GM21717 (cell line): ENCODE measurements at regions not wholly inside any gene's neighbourhood (a gene's known extent, or its start where the extent isn't known, plus 50 kb on each side); places are given as distances from the start of the nearest gene placed in this dataset.

Experiments
- ATAC-seq: cut with Tn5 transposase; IDR thresholded peaks from one replicate; pipeline ENCODE4 v1.9.1; 2021; ENCODE audit warnings: mild to moderate bottlenecking, moderate library complexity; ENCODE audit not compliant: unreplicated experiment

- ATAC-seq: no peak
These were observed 323.9 kb upstream of the SOX11 start for GRCh38 chr2:5368263-5368662.

DNA sequence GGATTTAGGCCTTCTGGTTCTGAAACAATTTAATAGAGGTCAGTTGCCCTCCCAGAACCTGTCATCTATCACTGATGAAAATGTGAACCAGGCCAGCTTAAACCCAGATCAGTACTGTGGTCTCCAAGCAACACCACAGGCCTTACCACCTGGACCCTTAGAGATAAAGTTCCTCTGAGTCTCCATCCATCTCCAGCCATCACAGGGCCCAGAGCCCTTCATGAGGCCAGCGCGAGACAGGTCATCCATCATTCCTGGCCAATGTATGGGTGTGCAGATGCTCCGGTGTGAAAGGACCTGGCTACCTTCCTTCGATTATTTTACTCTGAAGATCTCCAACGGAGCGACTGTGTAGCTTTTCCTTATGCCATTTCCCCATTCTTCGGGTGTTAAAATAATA is 322.7 kb upstream of the SOX11 start:
- ATAC-seq: no peak

- ATAC-seq: no peak
These were observed 322.0 kb upstream of the SOX11 start for GRCh38 chr2:5370158-5370557.

DNA sequence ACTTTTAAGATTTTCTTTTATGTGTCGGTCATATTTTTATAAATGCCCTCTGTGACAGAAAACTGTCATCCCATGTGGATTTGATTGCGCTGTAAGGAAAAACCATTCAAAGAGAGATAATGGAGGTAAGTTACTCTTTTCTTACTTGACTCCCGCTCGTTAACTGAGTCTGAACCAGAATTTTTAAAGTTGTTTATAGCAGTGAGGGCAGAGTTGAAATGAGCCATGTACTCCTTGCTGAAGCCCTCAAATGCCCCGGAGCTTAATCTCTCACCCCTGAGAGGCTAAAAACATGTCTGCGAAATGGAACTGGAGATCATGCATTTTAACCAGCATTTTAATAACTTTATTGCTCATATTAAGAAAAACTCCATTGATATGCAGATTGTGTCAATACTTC is 320.0 kb upstream of the SOX11 start:
- no peak for ATAC-seq

- no peak for ATAC-seq
These were observed 319.0 kb upstream of the SOX11 start for GRCh38 chr2:5373200-5373599.

DNA sequence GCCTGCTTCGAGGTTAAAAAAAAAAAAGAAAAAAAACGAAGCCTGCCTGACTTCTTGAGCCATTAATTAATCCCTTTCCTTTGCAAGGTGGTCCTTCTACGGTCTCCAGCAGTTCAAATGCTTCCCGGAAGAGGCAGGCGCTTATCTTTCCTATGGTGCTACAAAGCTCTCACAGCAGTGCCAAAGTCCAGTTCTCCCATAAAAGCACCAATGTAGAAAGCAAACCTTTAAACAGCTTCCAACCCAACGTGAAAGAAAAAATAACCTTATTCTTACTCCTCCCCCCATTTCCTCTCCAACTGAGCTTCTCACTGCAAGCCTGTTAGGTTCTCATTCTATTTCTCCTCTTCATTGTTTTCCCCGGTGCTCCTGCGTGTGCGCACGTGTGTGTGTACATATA is 317.4 kb upstream of the SOX11 start:
- no peak for ATAC-seq

DNA sequence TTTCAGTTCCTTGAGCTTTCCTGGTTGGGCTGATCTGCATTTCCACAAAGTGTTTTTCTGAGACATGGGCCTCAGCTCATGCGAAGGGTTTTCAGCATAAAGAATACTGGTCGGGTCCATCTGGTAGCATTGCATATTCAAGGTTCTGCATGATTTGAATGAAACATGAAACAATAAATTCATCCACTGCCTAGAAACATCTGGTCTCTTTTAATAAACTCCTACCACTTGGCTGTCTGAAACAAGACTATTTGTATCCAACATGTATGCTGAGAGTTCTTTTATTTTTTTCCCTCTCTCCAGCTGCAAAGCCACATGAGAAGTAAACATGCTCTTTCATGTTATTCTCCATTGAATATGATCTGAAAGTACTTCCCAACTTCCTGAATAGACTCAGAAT is 314.9 kb upstream of the SOX11 start:
- ATAC-seq: no peak

DNA sequence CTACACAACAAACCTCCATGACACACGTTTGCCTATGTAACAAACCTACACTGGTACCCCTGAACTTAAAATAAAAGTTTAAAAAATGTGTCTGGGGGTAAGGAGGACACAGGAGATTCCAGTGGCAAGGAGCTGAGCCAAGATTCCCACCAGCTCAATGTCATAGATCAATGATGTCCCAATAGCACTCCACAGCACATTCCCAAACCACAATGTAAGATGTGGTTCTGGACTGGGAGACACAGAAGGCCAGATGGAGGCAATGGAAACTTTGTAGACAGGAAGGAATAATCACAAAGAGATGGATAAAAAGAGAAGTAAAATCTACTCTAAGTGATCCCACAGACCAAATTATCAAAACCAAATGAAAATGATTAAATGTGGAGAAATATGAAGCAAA is 312.4 kb upstream of the SOX11 start:
- no peak for ATAC-seq

- no peak for ATAC-seq
These were observed 306.6 kb upstream of the SOX11 start for GRCh38 chr2:5385596-5385995.

DNA sequence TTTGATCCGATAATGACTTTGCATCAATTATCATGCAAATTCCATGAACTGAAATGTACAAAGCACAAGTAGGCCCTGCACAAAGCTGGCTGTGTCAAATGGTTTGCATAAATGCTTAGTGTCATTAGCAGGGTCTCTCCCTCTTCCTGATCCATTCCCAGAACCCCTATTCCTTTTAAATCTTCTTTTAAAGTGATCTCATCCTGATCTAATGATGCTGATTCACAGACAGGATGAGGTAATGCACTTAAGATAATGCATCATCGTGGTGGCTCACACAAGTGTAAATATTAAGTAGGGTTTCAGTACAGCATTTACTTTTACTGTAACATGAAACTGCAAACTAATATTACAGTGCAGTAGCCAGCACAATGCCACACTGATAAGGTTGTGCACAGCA is 304.8 kb upstream of the SOX11 start:
- no peak for ATAC-seq

GRCh38 chr2:5389740-5390139 is 302.4 kb upstream of the SOX11 start:
- no peak for ATAC-seq

DNA sequence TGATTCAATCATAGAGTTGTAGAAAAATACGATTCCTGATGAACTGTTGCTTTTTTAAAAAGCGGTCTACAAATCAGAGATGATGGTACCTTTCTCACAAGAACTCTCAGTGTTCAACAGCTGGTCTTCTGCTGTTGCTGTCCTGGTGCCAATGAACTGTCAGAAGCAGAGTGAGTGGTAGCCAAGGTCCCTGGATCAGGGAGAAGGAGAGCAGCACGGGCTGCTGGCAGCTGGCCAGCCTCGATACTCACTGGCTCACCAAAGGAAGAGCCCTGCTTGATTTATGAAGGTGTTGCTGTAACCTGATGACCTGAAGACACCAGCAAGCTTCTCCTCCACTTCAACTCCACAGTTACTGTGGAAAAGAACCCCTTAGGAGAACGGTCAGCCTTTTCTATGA is 300.8 kb upstream of the SOX11 start:
- ATAC-seq: no peak

GRCh38 chr2:5392658-5393057 is 299.5 kb upstream of the SOX11 start:
- ATAC-seq: no peak

DNA sequence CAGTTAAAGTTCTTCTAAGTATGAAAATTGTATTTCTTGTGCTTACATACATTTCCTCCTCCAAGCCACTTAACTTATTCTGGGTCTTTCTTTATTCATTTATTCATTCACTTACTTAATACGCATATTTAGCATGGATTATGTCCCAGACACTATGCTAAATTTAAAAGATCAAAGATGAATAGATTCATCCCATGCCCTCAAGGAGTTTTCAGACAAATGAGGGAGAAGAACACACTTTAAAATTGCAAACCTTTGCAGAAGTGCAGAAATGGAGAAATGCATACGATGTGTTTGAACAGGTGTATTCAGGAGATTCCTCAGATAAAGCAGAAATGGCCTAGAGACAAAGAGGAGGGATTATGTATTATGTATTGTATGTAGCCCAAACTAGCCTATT is 298.7 kb upstream of the SOX11 start:
- no peak for ATAC-seq

DNA sequence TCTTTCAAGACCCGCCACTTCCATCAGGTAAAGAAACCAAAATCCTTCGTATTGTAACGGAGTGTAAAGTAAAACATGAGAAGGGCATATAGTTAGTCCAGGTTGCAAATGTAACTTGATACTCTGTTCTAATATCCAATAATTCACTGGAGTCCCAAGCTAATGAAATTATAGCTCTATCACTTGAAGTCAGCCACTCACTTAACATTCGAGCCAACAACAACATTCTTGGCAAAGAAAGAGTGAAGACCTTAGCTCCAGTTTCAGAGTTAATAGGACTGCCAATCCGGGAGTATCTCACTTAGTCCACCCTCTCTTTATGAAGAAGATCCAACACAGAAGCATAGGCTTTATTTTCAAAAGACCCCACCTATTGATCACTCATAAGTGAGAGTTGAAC is 298.0 kb upstream of the SOX11 start:
- ATAC-seq: no peak

DNA sequence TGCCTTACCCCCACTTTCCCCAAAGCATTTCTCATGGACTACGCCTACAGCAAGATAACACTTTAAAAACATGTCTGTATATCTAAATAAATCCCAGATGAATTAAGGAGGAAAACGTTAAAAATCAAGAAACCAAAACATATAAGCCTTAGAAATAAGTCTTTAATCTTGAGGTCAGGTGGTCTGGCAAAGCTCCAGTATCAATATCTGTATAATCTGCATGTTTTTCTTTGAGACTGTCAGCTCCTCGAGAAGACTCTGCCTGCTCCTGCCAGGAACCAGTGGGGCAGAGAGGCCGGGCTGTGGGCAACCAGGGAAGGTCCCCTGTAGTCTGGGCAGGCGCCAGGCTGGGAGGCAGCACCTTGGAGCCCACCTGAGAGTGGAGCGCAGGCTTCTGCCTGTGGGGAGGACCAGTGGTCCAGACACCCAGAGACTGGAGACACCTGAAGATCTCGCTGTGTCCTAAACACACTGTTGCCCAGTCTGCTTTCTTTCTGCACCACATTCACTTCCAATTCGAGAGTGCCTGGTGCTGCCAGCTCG is 291.0 kb upstream of the SOX11 start:
- ATAC-seq: no peak

DNA sequence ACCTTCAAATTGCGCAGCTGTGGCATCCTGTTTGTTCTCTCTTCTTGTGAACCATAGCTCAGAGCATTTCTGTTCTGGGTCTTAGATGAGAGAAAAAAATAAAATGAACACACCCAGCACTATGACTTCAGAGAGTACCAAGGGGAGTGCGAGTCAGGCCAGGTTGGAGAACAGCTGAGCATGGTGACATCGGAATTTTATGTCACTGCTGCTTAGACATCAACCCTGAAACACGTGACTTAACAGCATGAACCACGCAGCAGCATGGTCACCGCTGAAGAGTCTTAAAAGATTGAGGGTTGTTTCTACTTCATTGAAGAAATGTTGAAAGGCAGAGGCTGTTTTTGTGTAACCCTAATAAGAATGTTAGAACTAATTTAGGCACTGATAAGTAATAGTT is 288.8 kb upstream of the SOX11 start:
- no peak for ATAC-seq

- ATAC-seq: no peak
These were observed 282.2 kb upstream of the SOX11 start for GRCh38 chr2:5409898-5410381.

DNA sequence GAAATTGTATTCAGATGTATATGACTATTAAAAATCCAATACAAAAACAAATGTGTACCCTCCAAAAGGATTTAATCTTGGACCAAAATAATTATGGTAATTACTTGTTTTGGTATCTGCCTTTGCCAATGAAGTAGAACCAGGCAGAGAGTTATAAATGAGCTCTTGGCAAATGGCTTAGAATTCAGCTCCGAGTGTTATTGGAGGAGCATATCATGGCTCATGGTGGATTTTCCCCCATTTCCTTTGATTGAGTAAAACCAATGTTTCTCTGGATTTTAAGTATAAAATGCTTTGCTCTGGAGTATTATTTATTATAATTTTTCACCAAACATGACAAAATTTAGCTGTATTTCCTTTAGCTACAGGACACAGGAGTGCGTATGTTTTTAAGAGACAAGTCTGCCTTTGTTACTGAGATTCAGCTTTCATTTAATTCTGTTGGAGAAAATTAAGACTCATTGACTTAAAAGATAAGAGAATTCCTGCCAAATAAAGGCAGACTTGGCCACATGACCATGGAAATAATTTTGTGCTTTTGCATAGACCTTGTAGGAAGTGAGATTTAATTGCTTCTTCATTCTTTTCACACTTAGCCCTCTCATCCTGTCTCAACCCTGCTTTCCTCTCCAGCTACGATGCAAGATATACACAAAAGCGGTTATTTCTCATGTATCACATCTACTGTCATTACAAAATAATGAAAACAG is 281.0 kb upstream of the SOX11 start:
- ATAC-seq: no peak

DNA sequence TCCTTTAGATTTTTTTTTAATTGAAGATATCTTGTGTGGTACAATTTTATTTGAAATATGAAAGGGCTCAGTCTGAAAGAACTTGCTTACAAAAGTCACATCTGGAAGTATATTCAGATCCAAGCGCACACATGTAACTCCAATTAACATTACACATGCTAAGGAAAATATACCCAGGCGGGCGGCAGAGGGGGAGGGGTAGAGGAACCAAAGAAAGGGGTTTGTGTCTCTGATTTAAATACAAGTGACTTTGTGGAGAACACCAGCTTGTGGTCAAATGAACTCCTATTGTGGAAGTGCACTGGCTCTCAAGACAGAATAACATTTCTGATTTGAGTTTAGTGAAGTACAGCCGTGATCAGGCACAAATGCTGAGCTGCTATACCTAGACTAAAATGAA is 280.2 kb upstream of the SOX11 start:
- no peak for ATAC-seq

DNA sequence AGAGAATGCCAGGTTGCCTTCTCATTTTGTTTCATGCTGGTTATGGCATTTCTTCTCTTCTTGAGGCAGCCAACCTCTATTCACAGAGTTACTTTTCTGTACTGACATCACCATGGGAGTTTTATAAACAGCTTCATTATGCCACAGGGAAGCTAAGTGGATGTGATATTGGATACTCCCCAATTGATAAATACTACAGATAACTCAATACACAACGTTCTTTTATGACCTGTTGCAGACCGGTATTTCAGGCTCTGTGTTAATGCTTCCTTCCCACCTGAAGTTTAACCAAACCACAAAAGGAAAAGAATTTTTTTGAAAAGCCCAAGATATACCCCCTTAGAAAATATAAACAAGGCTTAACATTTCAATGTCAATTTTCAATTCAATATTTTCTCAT is 258.3 kb upstream of the SOX11 start:
- no peak for ATAC-seq

DNA sequence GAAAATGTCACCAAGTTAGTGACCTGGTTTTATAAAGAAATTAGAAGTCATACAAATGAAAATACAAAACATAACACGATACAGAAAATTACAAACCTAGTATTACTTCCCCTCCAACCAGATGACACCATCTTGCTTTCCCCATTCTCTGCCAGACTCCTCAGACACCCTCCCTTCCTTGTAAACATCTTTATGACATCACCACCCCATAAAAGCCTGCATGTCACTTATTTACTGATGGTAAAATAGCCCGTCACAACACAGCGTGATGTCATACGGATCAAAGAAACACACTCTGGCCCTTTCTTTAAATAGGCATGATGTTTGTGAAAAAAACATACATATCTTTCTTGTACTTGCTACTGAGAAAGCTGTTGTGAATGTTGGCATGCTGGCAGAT is 254.8 kb upstream of the SOX11 start:
- no peak for ATAC-seq

DNA sequence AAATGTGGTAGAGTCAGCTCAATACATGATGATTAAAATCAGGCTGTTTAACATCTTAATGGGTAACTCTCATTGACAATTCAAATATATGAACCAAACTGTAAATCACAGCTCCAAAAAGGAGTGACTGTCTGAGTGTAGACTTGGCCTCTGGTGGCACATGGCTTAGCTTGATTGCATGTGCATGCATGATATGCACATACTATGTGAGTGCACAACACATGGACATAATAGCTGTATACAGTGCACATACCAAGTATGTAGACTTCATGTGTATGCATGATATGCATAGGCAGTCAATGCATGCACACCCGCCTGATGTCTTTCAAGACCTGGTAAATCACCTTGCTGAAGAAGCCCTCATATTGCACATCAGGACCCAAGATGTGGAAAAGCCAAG is 252.0 kb upstream of the SOX11 start:
- ATAC-seq: no peak
